ENCODE measurements at regions not wholly inside any gene's neighbourhood (a gene's known extent, or its start where the extent isn't known, plus 50 kb on each side); places are given as distances from the start of the nearest gene placed in this dataset.

DNA sequence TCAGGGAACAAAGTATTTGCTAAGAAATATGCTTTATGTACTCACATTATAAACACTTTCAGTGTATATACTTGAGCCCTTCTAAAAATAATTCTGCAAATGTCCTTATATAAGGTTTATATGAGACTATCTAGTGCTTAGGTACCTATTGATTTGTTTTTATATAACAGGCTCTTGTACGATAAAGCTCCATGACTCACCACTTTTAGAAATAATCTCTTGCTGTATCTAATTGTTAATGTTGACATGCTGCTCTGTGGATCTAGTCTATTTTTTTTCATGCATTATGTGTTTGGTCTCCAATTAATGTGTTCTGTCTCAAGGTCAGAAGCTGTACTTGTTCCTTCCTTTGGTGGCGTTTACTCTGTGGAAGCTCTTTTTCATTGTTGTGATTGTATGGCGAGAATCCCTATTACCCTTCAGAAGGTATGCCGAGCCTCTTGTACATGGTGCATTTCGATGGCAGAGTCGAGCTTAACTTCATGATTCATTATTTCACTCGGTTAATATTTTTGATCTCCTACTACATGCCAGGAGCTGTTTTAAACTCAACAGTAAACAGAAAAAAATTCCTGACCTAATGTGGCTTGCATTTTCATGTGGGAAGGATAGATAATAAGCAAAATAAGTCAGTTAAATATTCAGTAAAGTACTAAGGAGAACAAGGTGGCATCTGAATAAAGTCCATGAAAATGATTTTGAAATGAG, 361.6 kb downstream of the COG6 start:
- no peaks in the 10 kb centered on the region for H3K4me1 Mint-ChIP-seq (ENCODE audit: low read depth)
- no peak overlapping the region for H3K27ac Mint-ChIP-seq
- no peaks in the 10 kb centered on the region for H3K9me3 Mint-ChIP-seq
- no peak overlapping the region for H3K4me3 Mint-ChIP-seq
- no peak for DNase-seq
- H3K36me3 Mint-ChIP-seq (ENCODE audit: low read depth) = no peaks in the 10 kb centered on the region
- H3K27me3 Mint-ChIP-seq (ENCODE audit: insufficient read depth) = peaks cover 1% of the 10 kb centered on the region; the same call in 1 of the 2 replicates
- TF ChIP-seq, protein P1, sequence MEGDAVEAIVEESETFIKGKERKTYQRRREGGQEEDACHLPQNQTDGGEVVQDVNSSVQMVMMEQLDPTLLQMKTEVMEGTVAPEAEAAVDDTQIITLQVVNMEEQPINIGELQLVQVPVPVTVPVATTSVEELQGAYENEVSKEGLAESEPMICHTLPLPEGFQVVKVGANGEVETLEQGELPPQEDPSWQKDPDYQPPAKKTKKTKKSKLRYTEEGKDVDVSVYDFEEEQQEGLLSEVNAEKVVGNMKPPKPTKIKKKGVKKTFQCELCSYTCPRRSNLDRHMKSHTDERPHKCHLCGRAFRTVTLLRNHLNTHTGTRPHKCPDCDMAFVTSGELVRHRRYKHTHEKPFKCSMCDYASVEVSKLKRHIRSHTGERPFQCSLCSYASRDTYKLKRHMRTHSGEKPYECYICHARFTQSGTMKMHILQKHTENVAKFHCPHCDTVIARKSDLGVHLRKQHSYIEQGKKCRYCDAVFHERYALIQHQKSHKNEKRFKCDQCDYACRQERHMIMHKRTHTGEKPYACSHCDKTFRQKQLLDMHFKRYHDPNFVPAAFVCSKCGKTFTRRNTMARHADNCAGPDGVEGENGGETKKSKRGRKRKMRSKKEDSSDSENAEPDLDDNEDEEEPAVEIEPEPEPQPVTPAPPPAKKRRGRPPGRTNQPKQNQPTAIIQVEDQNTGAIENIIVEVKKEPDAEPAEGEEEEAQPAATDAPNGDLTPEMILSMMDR (IDR thresholded peaks at IDR 0.05) = no peak

DNA sequence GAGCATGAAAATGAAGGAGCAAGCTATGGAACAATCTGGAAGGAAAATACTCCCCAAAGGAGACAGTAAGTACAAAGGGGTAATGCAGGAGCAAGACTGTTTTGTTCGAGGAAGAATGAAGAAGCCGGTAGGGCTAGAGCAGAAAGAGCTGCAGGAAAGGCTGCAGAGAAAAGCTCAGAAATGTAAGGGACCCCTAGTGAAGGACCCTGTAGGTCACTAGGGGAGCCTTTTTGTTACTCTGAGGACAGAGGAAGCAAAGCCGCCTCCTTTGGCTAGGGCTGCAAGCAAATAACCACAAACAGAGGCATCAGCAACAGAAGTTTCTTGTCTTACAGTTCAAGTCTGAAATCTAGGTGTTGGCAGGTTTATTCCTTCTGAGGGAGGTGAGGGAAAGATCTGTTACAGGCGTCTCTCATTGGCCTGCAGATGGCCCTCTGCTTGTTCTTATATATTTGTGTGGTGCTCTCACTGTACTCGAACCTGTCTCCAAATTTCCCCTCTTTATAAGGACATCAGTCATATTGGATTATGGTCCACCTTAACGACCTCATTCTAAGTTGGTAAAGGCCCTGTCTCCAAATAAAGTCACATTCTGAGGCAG, 362.3 kb downstream of the COG6 start:
- no peak for DNase-seq
- Mint-ChIP-seq H3K9me3 (no peaks in the 10 kb centered on the region), H3K4me1 (ENCODE audit: low read depth) (no peaks in the 10 kb centered on the region), H3K4me3 (no peak overlapping the region), H3K27ac (no peak overlapping the region), H3K36me3 (ENCODE audit: low read depth) (no peaks in the 10 kb centered on the region), H3K27me3 (ENCODE audit: insufficient read depth) (peaks cover 1% of the 10 kb centered on the region; the same call in 1 of the 2 replicates)
- TF ChIP-seq, protein P1 (IDR thresholded peaks at IDR 0.05) = no peak

- no peak for DNase-seq
- Mint-ChIP-seq H3K4me1 (ENCODE audit: low read depth) (no peaks in the 10 kb centered on the region), H3K27me3 (ENCODE audit: insufficient read depth) (no peaks in the 10 kb centered on the region), H3K4me3 (no peak overlapping the region), H3K27ac (no peak overlapping the region), H3K36me3 (ENCODE audit: low read depth) (peaks cover 2% of the 10 kb centered on the region; the same call in 1 of the 2 replicates), H3K9me3 (peaks cover 8% of the 10 kb centered on the region)
- TF ChIP-seq, protein P1 (IDR thresholded peaks at IDR 0.05) = no peak
Observed at GRCh38 chr13:40023595-40024203, 368.2 kb downstream of the COG6 start.

GRCh38 chr13:40024204-40024966, 368.9 kb downstream of the COG6 start:
- Mint-ChIP-seq H3K4me3 (no peak overlapping the region), H3K27ac (no peak overlapping the region), H3K9me3 (peaks cover 15% of the 10 kb centered on the region), H3K36me3 (ENCODE audit: low read depth) (peaks cover 5% of the 10 kb centered on the region; the same call in 1 of the 2 replicates), H3K4me1 (ENCODE audit: low read depth) (no peaks in the 10 kb centered on the region), H3K27me3 (ENCODE audit: insufficient read depth) (no peaks in the 10 kb centered on the region)
- DNase-seq = no peak
- TF ChIP-seq, protein P1 (IDR thresholded peaks at IDR 0.05) = no peak

DNA sequence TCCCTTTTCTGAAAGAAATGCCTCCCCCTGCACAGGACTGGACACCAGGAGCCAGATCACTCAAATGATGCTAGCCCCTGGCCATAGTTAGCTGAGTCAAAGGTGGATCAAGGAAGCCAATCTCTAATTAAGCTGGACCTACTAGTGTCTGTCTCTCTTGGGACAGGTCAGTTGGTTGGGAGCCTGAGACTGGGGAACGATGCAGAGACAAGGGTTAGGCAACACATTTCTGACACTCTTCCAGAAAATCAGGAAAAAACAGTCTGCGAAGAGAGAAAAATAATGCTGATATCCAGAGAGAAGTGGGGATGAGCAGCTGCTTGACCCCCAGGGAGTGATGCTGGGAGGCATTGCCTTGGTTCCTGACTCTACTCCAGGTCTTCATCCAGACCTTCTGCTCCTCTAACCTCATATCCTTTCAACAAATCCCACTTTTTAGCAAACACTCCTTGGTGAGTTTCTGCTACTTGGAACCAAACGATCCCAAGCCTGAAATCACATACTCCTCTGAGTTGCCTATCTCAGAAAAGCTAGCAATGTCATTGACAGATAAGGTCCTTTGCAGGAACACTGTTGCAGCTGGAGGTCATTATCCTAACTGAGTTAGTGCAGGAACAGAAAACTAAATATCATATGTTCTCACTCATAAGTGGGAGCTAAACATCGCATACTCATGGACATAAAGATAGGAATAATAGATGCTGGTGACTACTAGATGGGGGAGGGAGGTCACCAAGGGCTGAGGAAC, 369.7 kb downstream of the COG6 start:
- Mint-ChIP-seq H3K27me3 (ENCODE audit: insufficient read depth) (no peaks in the 10 kb centered on the region), H3K9me3 (peaks cover 16% of the 10 kb centered on the region), H3K4me1 (ENCODE audit: low read depth) (no peaks in the 10 kb centered on the region), H3K27ac (no peak overlapping the region), H3K4me3 (no peak overlapping the region), H3K36me3 (ENCODE audit: low read depth) (peaks cover 5% of the 10 kb centered on the region; the same call in 1 of the 2 replicates)
- DNase-seq = no peak
- TF ChIP-seq, protein P1 (IDR thresholded peaks at IDR 0.05) = no peak

All from HFFc6 (cell line).